Vagina (tissue), 2 donors: ENCODE measurements at regions not wholly inside any gene's neighbourhood (a gene's known extent, or its start where the extent isn't known, plus 50 kb on each side); places are given as distances from the start of the nearest gene placed in this dataset.
"Not testable (repeated sequence)": the region's sequence is repeated elsewhere in the genome, so short reads cannot be mapped to it uniquely, and the experiment has no call there.

Source experiments
- DNase-seq, 2 donors: peaks; one replicate each; pipeline ENCODE4 v3.0.0-alpha.2; 2017; ENCODE audit errors: extremely low spot score in 2 of 2
- H3K27ac ChIP-seq: fragments of 200-600 bp; sonication (generic); one replicate; pipeline ENCODE4 v1.5.1; 2019
- H3K27me3 ChIP-seq: fragments of 200-600 bp; sonication (generic); one replicate; pipeline ENCODE4 v1.5.1; 2019
- H3K36me3 ChIP-seq, 2 donors: fragments of 200-600 bp; sonication (generic); one replicate each; pipeline ENCODE4 v1.5.1; 2017 to 2019
- H3K4me1 ChIP-seq: fragments of 200-600 bp; sonication (generic); one replicate; pipeline ENCODE4 v1.5.1; 2019
- H3K4me3 ChIP-seq, 2 donors: fragments of 200-600 bp; sonication (generic); 1 replicate in 1 of 2; 2 replicates in 1 of 2; pipeline ENCODE4 v1.5.1; 2016 to 2019
- H3K9me3 ChIP-seq: fragments of 200-600 bp; sonication (generic); one replicate; pipeline ENCODE4 v1.5.1; 2019
- CTCF ChIP-seq, 3 experiments: fragments of 450-650 bp in 2 of 3; fragments of 200-600 bp in 1 of 3; sonication (generic) in 1 of 3; IDR thresholded peaks; one replicate each; pipeline ENCODE4 v1.5.1; 2017 to 2019; ENCODE audit warnings: antibody characterized with exemption in 3 of 3, mild to moderate bottlenecking in 2 of 3, moderate library complexity in 2 of 3
- POLR2A ChIP-seq, 2 donors: fragments of 450-650 bp; IDR thresholded peaks; one replicate each; pipeline ENCODE4 v1.6.1; 2017; ENCODE audit warnings: antibody characterized with exemption in 2 of 2, mild to moderate bottlenecking in 2 of 2, moderate library complexity in 2 of 2
- POLR2AphosphoS5 ChIP-seq, 2 donors: sonication (generic); formaldehyde crosslinking; IDR thresholded peaks; one replicate each; pipeline ENCODE4 v1.9.0; 2017; ENCODE audit warnings: antibody characterized with exemption in 2 of 2, mild to moderate bottlenecking in 2 of 2, low read depth in 1 of 2; ENCODE audit not compliant: insufficient read depth in 1 of 2
- intact Hi-C: fragments of 100-400 bp; cut with DNase I; formaldehyde crosslinking; loops from one replicate; pipeline ENCODE4 v1.15.1; 2023

DNA sequence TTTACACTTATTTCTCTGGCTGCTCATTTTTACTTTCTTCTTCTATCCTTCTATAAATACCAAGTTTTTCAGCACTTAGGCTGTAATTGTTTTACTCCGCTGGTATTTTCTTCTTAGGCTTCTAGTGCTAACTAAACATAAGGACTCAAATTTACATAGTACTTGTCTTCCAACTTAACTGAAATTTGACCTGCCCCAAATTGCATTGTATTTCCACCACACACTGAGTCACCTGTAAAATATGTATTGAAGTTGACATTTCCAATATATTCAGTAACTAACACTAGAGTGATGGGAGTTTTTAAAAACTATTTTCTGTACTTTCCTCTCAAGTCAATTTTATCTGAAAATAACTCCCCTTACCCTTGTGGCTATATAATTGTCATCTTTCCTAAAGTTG is 1794.1 kb upstream of the RAG2 start:
- H3K36me3 ChIP-seq: no peaks in the 10 kb centered on the region
- no peak overlapping the region for H3K4me3 ChIP-seq
- intact Hi-C loops: no loop called here
- no peaks in the 10 kb centered on the region for H3K27me3 ChIP-seq
- no peaks in the 10 kb centered on the region for H3K9me3 ChIP-seq
- DNase-seq: no peak
- no peak for TF ChIP-seq POLR2AphosphoS5 (IDR thresholded peaks at IDR 0.05; ENCODE audit: insufficient read depth in 1 of 2, low read depth in 1 of 2)
- TF ChIP-seq POLR2A (IDR thresholded peaks at IDR 0.05): no peak
- no peak for TF ChIP-seq CTCF (IDR thresholded peaks at IDR 0.05)
- H3K4me1 ChIP-seq: no peaks in the 10 kb centered on the region
- H3K27ac ChIP-seq: no peak overlapping the region

DNA sequence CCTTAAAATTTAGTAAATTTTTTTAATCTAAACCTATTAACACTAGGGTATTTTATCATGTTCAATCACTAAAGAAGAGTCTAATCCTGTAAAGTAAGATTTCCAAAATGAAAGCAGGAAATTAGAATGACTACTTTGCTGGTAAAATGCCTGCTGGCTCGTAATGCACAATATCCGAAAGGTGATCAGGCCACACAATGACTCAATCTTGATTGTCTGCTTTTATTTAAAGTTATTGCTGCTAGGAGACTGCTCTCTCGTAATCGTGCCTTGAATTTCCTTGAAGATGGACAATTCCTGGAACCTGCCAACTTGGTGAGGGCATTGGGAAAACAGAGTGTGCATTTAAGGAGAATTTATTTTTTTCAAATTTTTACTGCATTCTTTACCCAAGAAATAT is 1786.5 kb upstream of the RAG2 start:
- intact Hi-C loops: no loop called here
- H3K27ac ChIP-seq: no peak overlapping the region
- no peak for TF ChIP-seq CTCF (IDR thresholded peaks at IDR 0.05)
- TF ChIP-seq POLR2AphosphoS5 (IDR thresholded peaks at IDR 0.05; ENCODE audit: insufficient read depth in 1 of 2, low read depth in 1 of 2): no peak
- TF ChIP-seq POLR2A (IDR thresholded peaks at IDR 0.05): no peak
- H3K4me1 ChIP-seq: no peaks in the 10 kb centered on the region
- H3K36me3 ChIP-seq: no peaks in the 10 kb centered on the region
- no peak overlapping the region for H3K4me3 ChIP-seq
- H3K27me3 ChIP-seq: no peaks in the 10 kb centered on the region
- H3K9me3 ChIP-seq: no peaks in the 10 kb centered on the region
- no peak for DNase-seq

DNA sequence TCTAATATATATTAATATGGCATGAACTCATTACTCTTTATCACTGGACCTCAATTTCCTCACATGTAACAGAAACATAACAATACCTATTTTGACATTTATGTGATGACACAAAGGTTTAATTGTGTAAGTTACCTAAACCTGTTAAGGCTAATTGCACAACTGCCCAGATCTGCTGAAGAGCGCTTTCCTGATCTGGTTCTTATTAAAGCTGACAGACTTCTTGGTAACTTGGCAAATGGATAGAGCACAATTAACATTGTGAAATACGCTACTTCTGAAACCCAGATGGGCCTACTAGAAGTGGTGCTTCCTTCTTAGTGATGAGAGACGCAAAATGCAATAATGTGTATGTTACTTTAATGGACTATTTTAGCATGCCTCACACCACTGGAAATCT is 1767.2 kb upstream of the RAG2 start:
- Histone ChIP-seq H3K4me1 (no peaks in the 10 kb centered on the region), H3K27me3 (no peaks in the 10 kb centered on the region), H3K4me3 (no peak overlapping the region), H3K9me3 (no peaks in the 10 kb centered on the region), H3K36me3 (no peaks in the 10 kb centered on the region), H3K27ac (no peak overlapping the region)
- TF ChIP-seq POLR2AphosphoS5 (IDR thresholded peaks at IDR 0.05; ENCODE audit: insufficient read depth in 1 of 2, low read depth in 1 of 2) (no peak), POLR2A (IDR thresholded peaks at IDR 0.05) (no peak), CTCF (IDR thresholded peaks at IDR 0.05) (no peak)
- DNase-seq: no peak
- intact Hi-C loops: no loop called here

- no peak for TF ChIP-seq POLR2A (IDR thresholded peaks at IDR 0.05)
- TF ChIP-seq CTCF (IDR thresholded peaks at IDR 0.05): no peak
- no peak for TF ChIP-seq POLR2AphosphoS5 (IDR thresholded peaks at IDR 0.05; ENCODE audit: insufficient read depth in 1 of 2, low read depth in 1 of 2)
- DNase-seq: no peak
Measured at GRCh38 chr11:38356255-38356654, 1758.2 kb upstream of the RAG2 start.

GRCh38 chr11:38345286-38345685 is 1747.2 kb upstream of the RAG2 start:
- no peak overlapping the region for H3K4me3 ChIP-seq
- H3K36me3 ChIP-seq: no peaks in the 10 kb centered on the region
- H3K27me3 ChIP-seq: no peaks in the 10 kb centered on the region
- H3K9me3 ChIP-seq: no peaks in the 10 kb centered on the region
- H3K27ac ChIP-seq: no peak overlapping the region
- intact Hi-C loops: no loop called here
- DNase-seq: no peak
- no peak for TF ChIP-seq POLR2AphosphoS5 (IDR thresholded peaks at IDR 0.05; ENCODE audit: insufficient read depth in 1 of 2, low read depth in 1 of 2)
- TF ChIP-seq CTCF (IDR thresholded peaks at IDR 0.05): no peak
- TF ChIP-seq POLR2A (IDR thresholded peaks at IDR 0.05): no peak
- H3K4me1 ChIP-seq: no peaks in the 10 kb centered on the region

More at GRCh38 chr11:38356255-38356654, 1758.2 kb upstream of the RAG2 start:
- intact Hi-C loops: no loop called here
- H3K27ac ChIP-seq: no peak overlapping the region
- no peak overlapping the region for H3K4me3 ChIP-seq
- H3K9me3 ChIP-seq: no peaks in the 10 kb centered on the region
- no peaks in the 10 kb centered on the region for H3K27me3 ChIP-seq
- no peaks in the 10 kb centered on the region for H3K4me1 ChIP-seq
- H3K36me3 ChIP-seq: no peaks in the 10 kb centered on the region

- H3K27ac ChIP-seq, H3K4me1 ChIP-seq, H3K36me3 ChIP-seq, H3K9me3 ChIP-seq, H3K4me3 ChIP-seq, DNase-seq, intact Hi-C loops, H3K27me3 ChIP-seq: not testable (repeated sequence)
Measured at GRCh38 chr11:38341612-38342011, 1743.6 kb upstream of the RAG2 start.
